ENCODE measurements at regions not wholly inside any gene's neighbourhood (a gene's known extent, or its start where the extent isn't known, plus 50 kb on each side); places are given as distances from the start of the nearest gene placed in this dataset.

DNA sequence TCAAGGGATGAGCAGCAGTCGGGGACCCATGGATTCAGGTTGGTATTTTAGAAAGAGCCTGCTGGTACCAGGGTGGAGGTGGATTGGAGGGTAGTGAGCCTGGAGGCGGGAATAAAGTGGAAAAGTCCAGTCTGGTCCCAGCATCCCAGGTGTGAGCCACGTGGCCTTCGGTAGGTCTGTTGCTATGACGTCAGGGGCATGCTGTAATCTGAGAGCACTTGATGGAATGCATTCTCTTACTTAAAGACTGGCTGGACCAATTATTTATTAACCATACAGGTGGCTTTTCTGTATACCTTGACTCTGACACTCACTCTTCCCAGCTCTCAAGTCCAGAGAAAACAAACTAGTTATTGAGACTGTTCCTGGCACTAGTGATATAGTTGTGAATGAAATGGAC lies 389.9 kb upstream of the RGMA start:
- no peak overlapping the region for H3K9ac ChIP-seq (ENCODE audit: low read depth, low read length)
- H3K27me3 ChIP-seq (ENCODE audit: control insufficient read depth, insufficient read depth, low read length) = no peaks in the 10 kb centered on the region
- H3K4me1 ChIP-seq (ENCODE audit: control insufficient read depth, insufficient read depth, low read length) = no peaks in the 10 kb centered on the region
- no peaks in the 10 kb centered on the region for H3K36me3 ChIP-seq (ENCODE audit: insufficient read depth, low read length)
- no peak overlapping the region for H3K4me3 ChIP-seq (ENCODE audit: low read length)
- H3K9me3 ChIP-seq (replicated peaks; ENCODE audit: low read length) = peaks cover 6% of the 10 kb centered on the region
- H3K4me2 ChIP-seq (ENCODE audit: low read length) = no peak overlapping the region

DNA sequence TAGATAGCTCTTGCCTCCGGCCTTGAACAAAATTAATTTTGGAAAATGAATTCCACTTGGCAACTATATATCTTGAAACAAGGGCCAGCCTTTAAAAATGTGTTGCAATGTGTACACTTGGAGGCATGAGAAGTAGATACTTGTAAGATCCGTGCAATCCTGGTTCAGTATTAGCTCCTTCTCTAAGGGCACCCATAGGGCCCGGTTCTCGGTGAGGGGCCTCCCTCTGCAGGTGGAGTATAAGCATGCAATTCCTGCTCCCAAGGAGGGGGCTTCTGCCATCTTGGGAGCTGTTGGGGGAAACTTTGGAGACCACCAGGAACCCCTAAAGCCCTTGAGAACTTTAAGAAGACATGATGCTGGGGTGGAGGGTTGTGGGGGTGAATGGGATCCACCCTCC lies 388.7 kb upstream of the RGMA start:
- Histone ChIP-seq H3K4me2 (ENCODE audit: low read length) (no peak overlapping the region), H3K9me3 (replicated peaks; ENCODE audit: low read length) (peaks cover 5% of the 10 kb centered on the region), H3K9ac (ENCODE audit: low read depth, low read length) (no peak overlapping the region), H3K27me3 (ENCODE audit: control insufficient read depth, insufficient read depth, low read length) (no peaks in the 10 kb centered on the region), H3K36me3 (ENCODE audit: insufficient read depth, low read length) (no peaks in the 10 kb centered on the region), H3K4me3 (ENCODE audit: low read length) (no peak overlapping the region), H3K4me1 (ENCODE audit: control insufficient read depth, insufficient read depth, low read length) (no peaks in the 10 kb centered on the region)

DNA sequence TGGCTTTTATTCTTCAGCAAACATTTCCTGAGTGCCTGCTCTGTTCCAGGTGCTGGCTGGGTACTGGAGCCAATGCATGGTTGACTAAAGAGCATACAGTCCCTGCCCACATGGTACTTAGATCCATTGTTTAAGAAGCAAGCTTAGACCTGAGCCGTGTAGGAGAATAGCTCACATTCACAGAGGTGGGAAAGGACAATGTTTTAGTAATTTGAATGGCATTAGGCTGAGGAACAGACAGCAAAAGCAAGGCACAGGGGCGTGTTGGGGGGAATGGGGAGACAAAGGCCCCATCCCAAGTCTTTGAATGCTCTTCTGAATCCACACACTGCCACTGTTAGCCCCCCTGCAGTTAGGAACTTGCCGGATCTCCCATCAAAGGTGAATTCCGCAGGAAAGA lies 388.2 kb upstream of the RGMA start:
- Histone ChIP-seq H3K4me1 (ENCODE audit: control insufficient read depth, insufficient read depth, low read length) (no peaks in the 10 kb centered on the region), H3K4me2 (ENCODE audit: low read length) (no peak overlapping the region), H3K9ac (ENCODE audit: low read depth, low read length) (no peak overlapping the region), H3K9me3 (replicated peaks; ENCODE audit: low read length) (peaks cover 3% of the 10 kb centered on the region), H3K4me3 (ENCODE audit: low read length) (no peak overlapping the region), H3K27me3 (ENCODE audit: control insufficient read depth, insufficient read depth, low read length) (no peaks in the 10 kb centered on the region), H3K36me3 (ENCODE audit: insufficient read depth, low read length) (no peaks in the 10 kb centered on the region)

DNA sequence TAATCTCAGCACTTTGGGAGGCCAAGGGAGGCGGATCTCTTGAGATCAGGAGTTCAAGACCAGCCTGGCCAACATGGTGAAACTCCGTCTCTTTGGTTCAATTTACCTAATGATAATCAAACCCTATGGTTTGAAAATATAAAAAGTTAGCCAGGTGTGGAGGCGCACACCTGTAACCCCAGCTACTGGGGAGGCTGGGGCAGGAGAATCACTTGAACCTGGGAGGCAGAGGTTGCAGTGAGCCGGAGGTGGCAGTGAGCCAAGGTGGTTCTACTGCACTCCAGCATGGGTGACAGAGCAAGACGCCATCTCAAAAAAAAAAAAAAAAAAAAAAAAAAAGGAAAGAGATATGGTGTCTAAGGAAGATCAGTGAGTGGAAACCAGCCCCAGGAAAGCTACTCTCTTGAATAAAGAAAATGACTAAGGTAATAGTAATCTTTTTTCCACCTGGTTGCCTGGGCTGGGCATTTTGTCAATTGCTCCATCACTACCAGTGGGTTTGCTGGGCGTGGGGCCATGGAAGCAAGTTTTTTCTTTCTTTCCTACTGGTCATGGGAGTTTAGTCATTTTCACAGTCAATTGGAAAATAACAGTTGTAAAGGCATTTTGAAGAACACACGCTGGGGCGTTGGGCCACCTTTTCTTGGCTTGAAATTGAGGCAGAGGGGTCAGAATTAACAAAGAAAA lies 387.6 kb upstream of the RGMA start:
- H3K4me3 ChIP-seq (ENCODE audit: low read length) = no peak overlapping the region
- no peak overlapping the region for H3K4me2 ChIP-seq (ENCODE audit: low read length)
- no peaks in the 10 kb centered on the region for H3K4me1 ChIP-seq (ENCODE audit: control insufficient read depth, insufficient read depth, low read length)

DNA sequence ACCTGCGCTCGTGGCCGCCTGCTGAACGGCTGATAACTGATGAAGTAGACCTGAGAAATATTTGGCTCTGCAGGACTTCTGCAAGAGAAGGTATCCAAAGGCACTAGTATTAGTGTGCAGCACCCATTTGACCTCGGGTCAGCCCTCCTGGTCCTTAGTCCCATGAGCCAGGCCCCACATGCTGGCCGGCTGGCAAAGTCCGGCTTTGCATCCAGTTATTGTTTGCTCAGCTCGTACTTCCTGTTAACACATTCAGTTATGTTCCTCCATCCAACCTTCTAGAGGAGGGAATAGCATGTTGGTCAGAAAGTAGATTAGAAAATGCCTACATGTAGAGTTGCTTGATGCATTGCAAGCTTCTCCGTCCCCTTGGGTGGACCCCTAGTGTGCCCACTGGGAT lies 385.7 kb upstream of the RGMA start:
- Histone ChIP-seq H3K9me3 (replicated peaks; ENCODE audit: low read length) (peaks cover 3% of the 10 kb centered on the region), H3K27me3 (ENCODE audit: control insufficient read depth, insufficient read depth, low read length) (no peaks in the 10 kb centered on the region), H3K4me2 (ENCODE audit: low read length) (no peak overlapping the region), H3K4me3 (ENCODE audit: low read length) (no peak overlapping the region), H3K36me3 (ENCODE audit: insufficient read depth, low read length) (no peaks in the 10 kb centered on the region), H3K9ac (ENCODE audit: low read depth, low read length) (no peak overlapping the region), H3K4me1 (ENCODE audit: control insufficient read depth, insufficient read depth, low read length) (no peaks in the 10 kb centered on the region)

More for the DNA sequence above, 387.6 kb upstream of the RGMA start:
- H3K27me3 ChIP-seq (ENCODE audit: control insufficient read depth, insufficient read depth, low read length) = no peaks in the 10 kb centered on the region
- H3K36me3 ChIP-seq (ENCODE audit: insufficient read depth, low read length) = no peaks in the 10 kb centered on the region
- H3K9me3 ChIP-seq (replicated peaks; ENCODE audit: low read length) = peaks cover 3% of the 10 kb centered on the region
- no peak overlapping the region for H3K9ac ChIP-seq (ENCODE audit: low read depth, low read length)

DNA sequence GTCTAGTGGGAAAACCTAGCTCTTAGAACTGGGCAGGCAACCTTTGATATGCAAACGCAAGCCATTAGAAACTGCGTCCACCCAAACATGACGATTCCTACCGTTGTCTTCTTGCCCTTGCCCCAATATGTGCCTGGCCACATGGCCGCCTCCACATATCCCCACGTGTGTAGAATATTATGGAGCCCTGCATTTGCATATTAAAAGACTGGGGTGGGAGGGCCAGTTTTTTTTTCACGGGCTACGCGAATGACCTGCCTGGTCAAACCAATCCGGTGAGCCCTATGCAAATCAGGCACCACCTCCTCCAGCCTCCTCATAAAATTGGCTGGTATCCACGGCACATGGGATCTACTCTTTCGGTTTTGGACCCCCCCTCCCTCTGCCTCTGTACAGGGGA lies 381.0 kb upstream of the RGMA start:
- Histone ChIP-seq H3K4me3 (ENCODE audit: low read length) (no peak overlapping the region), H3K9me3 (replicated peaks; ENCODE audit: low read length) (no peaks in the 10 kb centered on the region), H3K36me3 (ENCODE audit: insufficient read depth, low read length) (no peaks in the 10 kb centered on the region), H3K27me3 (ENCODE audit: control insufficient read depth, insufficient read depth, low read length) (no peaks in the 10 kb centered on the region), H3K9ac (ENCODE audit: low read depth, low read length) (no peak overlapping the region), H3K4me1 (ENCODE audit: control insufficient read depth, insufficient read depth, low read length) (no peaks in the 10 kb centered on the region), H3K4me2 (ENCODE audit: low read length) (no peak overlapping the region)

DNA sequence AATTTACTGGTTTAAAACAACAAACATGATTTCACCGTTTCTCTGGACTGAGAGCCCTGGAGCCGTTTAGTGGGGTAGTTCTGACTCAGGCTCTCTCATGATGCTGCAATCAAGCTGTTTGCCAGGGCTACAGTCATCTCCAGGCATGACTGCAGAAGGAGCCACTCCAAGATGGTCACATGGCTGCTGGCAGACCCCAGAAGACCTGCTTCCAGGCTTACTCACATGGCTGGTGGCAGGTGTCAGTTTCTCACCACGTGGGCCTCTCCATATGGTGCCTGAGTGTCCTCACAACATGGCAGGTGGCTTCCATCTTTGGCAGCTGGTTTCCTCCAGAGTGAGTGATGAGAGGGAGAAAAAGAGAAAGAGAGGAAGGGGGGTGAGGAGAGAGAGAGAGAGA lies 378.3 kb upstream of the RGMA start:
- Histone ChIP-seq H3K9ac (ENCODE audit: low read depth, low read length) (no peak overlapping the region), H3K4me1 (ENCODE audit: control insufficient read depth, insufficient read depth, low read length) (no peaks in the 10 kb centered on the region), H3K9me3 (replicated peaks; ENCODE audit: low read length) (no peaks in the 10 kb centered on the region), H3K4me2 (ENCODE audit: low read length) (no peak overlapping the region), H3K36me3 (ENCODE audit: insufficient read depth, low read length) (no peaks in the 10 kb centered on the region), H3K4me3 (ENCODE audit: low read length) (no peak overlapping the region), H3K27me3 (ENCODE audit: control insufficient read depth, insufficient read depth, low read length) (no peaks in the 10 kb centered on the region)

DNA sequence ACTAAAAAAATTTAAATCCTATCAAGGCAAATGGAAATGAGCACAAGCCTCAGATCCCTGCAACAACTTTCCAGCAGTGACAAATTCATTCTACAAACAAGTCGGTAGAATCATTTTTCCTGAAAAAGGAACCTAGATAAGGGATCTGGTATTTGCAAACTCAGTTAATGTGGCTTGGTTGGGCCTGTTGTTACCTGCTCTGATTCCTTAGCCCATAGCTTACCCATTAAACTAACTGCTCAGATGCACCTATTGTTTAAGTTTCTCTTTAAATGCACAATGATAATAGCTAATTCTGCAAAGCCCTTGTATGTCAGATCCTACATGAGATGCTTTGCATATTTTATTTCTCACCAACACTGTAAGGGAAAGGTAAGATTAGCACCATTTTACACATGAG lies 377.4 kb upstream of the RGMA start:
- Histone ChIP-seq H3K36me3 (ENCODE audit: insufficient read depth, low read length) (no peaks in the 10 kb centered on the region), H3K9me3 (replicated peaks; ENCODE audit: low read length) (no peaks in the 10 kb centered on the region), H3K4me2 (ENCODE audit: low read length) (no peak overlapping the region), H3K4me1 (ENCODE audit: control insufficient read depth, insufficient read depth, low read length) (no peaks in the 10 kb centered on the region), H3K4me3 (ENCODE audit: low read length) (no peak overlapping the region), H3K9ac (ENCODE audit: low read depth, low read length) (no peak overlapping the region), H3K27me3 (ENCODE audit: control insufficient read depth, insufficient read depth, low read length) (no peaks in the 10 kb centered on the region)

DNA sequence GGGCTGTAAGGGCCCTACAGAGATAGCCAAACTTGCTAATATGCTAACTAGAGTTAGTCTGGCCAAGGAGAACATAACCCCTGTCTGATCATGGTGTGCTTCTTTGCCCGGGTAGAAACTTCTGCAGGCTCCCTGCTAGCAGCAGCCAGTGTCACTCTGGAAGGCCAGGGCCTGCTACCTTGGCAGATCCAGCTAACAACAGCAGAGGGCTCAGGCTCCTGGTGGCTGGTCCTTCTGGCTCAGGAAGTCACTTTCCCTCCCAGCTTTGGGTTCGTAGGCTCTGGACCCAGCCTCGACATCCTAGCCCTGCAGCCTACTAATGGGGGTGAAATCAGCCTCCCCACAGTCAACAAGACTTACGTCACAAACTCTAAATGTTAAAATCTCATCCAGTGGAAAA lies 373.7 kb upstream of the RGMA start:
- Histone ChIP-seq H3K9me3 (replicated peaks; ENCODE audit: low read length) (no peaks in the 10 kb centered on the region), H3K4me2 (ENCODE audit: low read length) (no peak overlapping the region), H3K4me3 (ENCODE audit: low read length) (no peak overlapping the region), H3K27me3 (ENCODE audit: control insufficient read depth, insufficient read depth, low read length) (no peaks in the 10 kb centered on the region), H3K4me1 (ENCODE audit: control insufficient read depth, insufficient read depth, low read length) (no peaks in the 10 kb centered on the region), H3K9ac (ENCODE audit: low read depth, low read length) (no peak overlapping the region), H3K36me3 (ENCODE audit: insufficient read depth, low read length) (no peaks in the 10 kb centered on the region)

DNA sequence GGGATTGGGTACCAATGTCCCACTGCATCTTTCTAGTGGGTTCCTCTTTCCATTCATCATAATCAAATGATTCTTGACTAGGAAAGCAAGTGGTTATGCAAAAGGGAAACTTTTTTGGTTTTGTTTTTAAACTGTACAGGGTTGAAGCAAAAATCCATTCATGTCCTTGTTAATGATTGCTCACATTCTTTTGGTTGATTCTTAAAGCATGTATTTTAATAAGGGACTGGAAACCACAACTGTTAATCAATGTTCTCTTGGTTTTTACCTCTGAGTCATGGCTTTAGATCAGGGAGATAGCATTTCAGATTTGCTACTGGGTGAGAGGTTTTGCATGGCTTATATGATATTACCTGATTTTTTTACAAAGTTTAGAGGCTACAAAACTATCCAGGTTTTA lies 371.7 kb upstream of the RGMA start:
- no peaks in the 10 kb centered on the region for H3K9me3 ChIP-seq (replicated peaks; ENCODE audit: low read length)
- no peak overlapping the region for H3K9ac ChIP-seq (ENCODE audit: low read depth, low read length)
- no peaks in the 10 kb centered on the region for H3K4me1 ChIP-seq (ENCODE audit: control insufficient read depth, insufficient read depth, low read length)
- H3K4me2 ChIP-seq (ENCODE audit: low read length) = no peak overlapping the region
- H3K36me3 ChIP-seq (ENCODE audit: insufficient read depth, low read length) = no peaks in the 10 kb centered on the region
- no peaks in the 10 kb centered on the region for H3K27me3 ChIP-seq (ENCODE audit: control insufficient read depth, insufficient read depth, low read length)
- H3K4me3 ChIP-seq (ENCODE audit: low read length) = no peak overlapping the region

DNA sequence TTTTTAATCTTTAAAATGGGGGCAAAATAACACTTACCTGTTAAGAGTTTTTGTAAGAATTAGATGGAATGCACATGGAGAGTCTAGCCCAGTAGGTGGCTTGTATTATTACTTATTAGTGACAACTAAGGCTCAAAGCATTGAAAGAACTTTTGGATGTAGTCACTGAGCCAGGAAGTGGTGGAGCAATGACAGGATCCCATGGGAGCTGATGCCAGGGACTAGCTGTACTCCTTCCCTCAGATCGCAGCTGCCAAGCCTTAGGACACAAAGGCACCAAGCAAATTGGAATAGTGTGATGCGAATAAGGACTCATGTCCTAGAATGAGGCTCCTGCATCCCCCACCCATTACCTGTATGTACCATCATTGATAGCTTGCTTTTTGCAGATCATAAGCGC lies 370.4 kb upstream of the RGMA start:
- Histone ChIP-seq H3K36me3 (ENCODE audit: insufficient read depth, low read length) (no peaks in the 10 kb centered on the region), H3K9ac (ENCODE audit: low read depth, low read length) (no peak overlapping the region), H3K9me3 (replicated peaks; ENCODE audit: low read length) (no peaks in the 10 kb centered on the region), H3K4me2 (ENCODE audit: low read length) (no peak overlapping the region), H3K4me1 (ENCODE audit: control insufficient read depth, insufficient read depth, low read length) (no peaks in the 10 kb centered on the region), H3K4me3 (ENCODE audit: low read length) (no peak overlapping the region), H3K27me3 (ENCODE audit: control insufficient read depth, insufficient read depth, low read length) (no peaks in the 10 kb centered on the region)

DNA sequence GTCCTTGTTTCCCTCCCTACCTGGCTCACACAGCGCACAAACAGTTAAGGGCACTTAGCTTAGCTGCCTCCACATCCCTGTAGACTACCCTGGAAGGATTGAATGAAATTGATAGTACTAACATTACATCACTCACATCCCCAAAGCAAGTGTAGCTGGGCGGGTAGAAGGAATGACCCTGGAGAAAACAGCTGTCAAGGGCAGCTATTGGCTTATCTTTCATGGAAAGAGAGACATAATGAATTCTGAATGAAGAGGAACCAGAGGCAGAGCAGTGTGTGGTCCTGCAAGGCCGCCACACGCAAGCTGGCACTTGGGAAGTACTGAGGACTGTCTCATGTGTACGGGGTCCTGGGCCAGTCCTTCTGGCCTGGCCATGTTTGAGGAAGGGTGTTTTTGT lies 369.6 kb upstream of the RGMA start:
- no peaks in the 10 kb centered on the region for H3K36me3 ChIP-seq (ENCODE audit: insufficient read depth, low read length)
- no peak overlapping the region for H3K4me3 ChIP-seq (ENCODE audit: low read length)
- no peaks in the 10 kb centered on the region for H3K4me1 ChIP-seq (ENCODE audit: control insufficient read depth, insufficient read depth, low read length)
- no peak overlapping the region for H3K9ac ChIP-seq (ENCODE audit: low read depth, low read length)
- H3K27me3 ChIP-seq (ENCODE audit: control insufficient read depth, insufficient read depth, low read length) = no peaks in the 10 kb centered on the region
- no peaks in the 10 kb centered on the region for H3K9me3 ChIP-seq (replicated peaks; ENCODE audit: low read length)
- H3K4me2 ChIP-seq (ENCODE audit: low read length) = no peak overlapping the region
